ENCODE measurements at regions not wholly inside any gene's neighbourhood (a gene's known extent, or its start where the extent isn't known, plus 50 kb on each side); places are given as distances from the start of the nearest gene placed in this dataset.

- Histone ChIP-seq H3K27me3 (ENCODE audit: control insufficient read depth, insufficient read depth, low read length) (peaks cover 4% of the 10 kb centered on the region; the same call in 1 of the 2 replicates), H3K27ac (ENCODE audit: low read depth, low read length) (no peak overlapping the region), H3K36me3 (ENCODE audit: control insufficient read depth, insufficient read depth, low read length) (no peaks in the 10 kb centered on the region), H3K4me3 (ENCODE audit: low read depth, low read length) (no peak overlapping the region), H3K9me3 (ENCODE audit: control insufficient read depth, insufficient read depth, low read length) (no peaks in the 10 kb centered on the region), H3K9ac (ENCODE audit: low read depth, low read length) (no peak overlapping the region), H3K4me1 (ENCODE audit: control insufficient read depth, insufficient read depth, low read length) (peaks cover 16% of the 10 kb centered on the region)
These were observed 52.4 kb downstream of the CBLL2 start for GRCh38 chrX:22325096-22325495.

- Histone ChIP-seq H3K4me1 (ENCODE audit: control insufficient read depth, insufficient read depth, low read length) (no peaks in the 10 kb centered on the region), H3K9me3 (ENCODE audit: control insufficient read depth, insufficient read depth, low read length) (0 out of 2 replicates have a peak, but pooled peaks cover 2% of the 10 kb centered on the region), H3K4me3 (ENCODE audit: low read depth, low read length) (no peak overlapping the region), H3K27me3 (ENCODE audit: control insufficient read depth, insufficient read depth, low read length) (no peaks in the 10 kb centered on the region), H3K36me3 (ENCODE audit: control insufficient read depth, insufficient read depth, low read length) (no peaks in the 10 kb centered on the region), H3K9ac (ENCODE audit: low read depth, low read length) (no peak overlapping the region), H3K27ac (ENCODE audit: low read depth, low read length) (no peak overlapping the region)
These were observed 57.1 kb downstream of the CBLL2 start for GRCh38 chrX:22329783-22330182.

GRCh38 chrX:22338740-22339139, 66.0 kb downstream of the CBLL2 start:
- peak overlapping the region; percentile 70 for H3K27ac ChIP-seq (ENCODE audit: low read depth, low read length)

GRCh38 chrX:22339459-22339858, 66.7 kb downstream of the CBLL2 start:
- no peak overlapping the region for H3K4me3 ChIP-seq (ENCODE audit: low read depth, low read length)
- H3K36me3 ChIP-seq (ENCODE audit: control insufficient read depth, insufficient read depth, low read length): no peaks in the 10 kb centered on the region
- peak overlapping the region; percentile 65 for H3K27ac ChIP-seq (ENCODE audit: low read depth, low read length)
- H3K9me3 ChIP-seq (ENCODE audit: control insufficient read depth, insufficient read depth, low read length): peaks cover 19% of the 10 kb centered on the region
- peak overlapping the region; percentile 4; the same call in 1 of the 2 replicates for H3K9ac ChIP-seq (ENCODE audit: low read depth, low read length)
- peaks cover 23% of the 10 kb centered on the region for H3K4me1 ChIP-seq (ENCODE audit: control insufficient read depth, insufficient read depth, low read length)
- H3K27me3 ChIP-seq (ENCODE audit: control insufficient read depth, insufficient read depth, low read length): no peaks in the 10 kb centered on the region

More at GRCh38 chrX:22338740-22339139, 66.0 kb downstream of the CBLL2 start:
- Histone ChIP-seq H3K4me1 (ENCODE audit: control insufficient read depth, insufficient read depth, low read length) (peaks cover 23% of the 10 kb centered on the region), H3K9ac (ENCODE audit: low read depth, low read length) (peak overlapping the region; percentile 42; the same call in 1 of the 2 replicates), H3K27me3 (ENCODE audit: control insufficient read depth, insufficient read depth, low read length) (no peaks in the 10 kb centered on the region), H3K4me3 (ENCODE audit: low read depth, low read length) (no peak overlapping the region; the same call in 1 of the 2 replicates), H3K9me3 (ENCODE audit: control insufficient read depth, insufficient read depth, low read length) (peaks cover 19% of the 10 kb centered on the region), H3K36me3 (ENCODE audit: control insufficient read depth, insufficient read depth, low read length) (no peaks in the 10 kb centered on the region)

- Histone ChIP-seq H3K4me1 (ENCODE audit: control insufficient read depth, insufficient read depth, low read length) (peaks cover 23% of the 10 kb centered on the region), H3K36me3 (ENCODE audit: control insufficient read depth, insufficient read depth, low read length) (no peaks in the 10 kb centered on the region), H3K9me3 (ENCODE audit: control insufficient read depth, insufficient read depth, low read length) (peaks cover 15% of the 10 kb centered on the region), H3K4me3 (ENCODE audit: low read depth, low read length) (no peak overlapping the region), H3K27ac (ENCODE audit: low read depth, low read length) (no peak overlapping the region), H3K9ac (ENCODE audit: low read depth, low read length) (no peak overlapping the region), H3K27me3 (ENCODE audit: control insufficient read depth, insufficient read depth, low read length) (no peaks in the 10 kb centered on the region)
These were observed 67.4 kb downstream of the CBLL2 start for GRCh38 chrX:22340022-22340616.

GRCh38 chrX:22343192-22343591, 70.5 kb downstream of the CBLL2 start:
- no peaks in the 10 kb centered on the region for H3K27me3 ChIP-seq (ENCODE audit: control insufficient read depth, insufficient read depth, low read length)
- peaks cover 23% of the 10 kb centered on the region for H3K4me1 ChIP-seq (ENCODE audit: control insufficient read depth, insufficient read depth, low read length)
- H3K27ac ChIP-seq (ENCODE audit: low read depth, low read length): no peak overlapping the region
- no peaks in the 10 kb centered on the region for H3K36me3 ChIP-seq (ENCODE audit: control insufficient read depth, insufficient read depth, low read length)
- no peak overlapping the region for H3K4me3 ChIP-seq (ENCODE audit: low read depth, low read length)
- no peaks in the 10 kb centered on the region for H3K9me3 ChIP-seq (ENCODE audit: control insufficient read depth, insufficient read depth, low read length)
- H3K9ac ChIP-seq (ENCODE audit: low read depth, low read length): no peak overlapping the region

- Histone ChIP-seq H3K36me3 (ENCODE audit: control insufficient read depth, insufficient read depth, low read length) (no peaks in the 10 kb centered on the region), H3K27ac (ENCODE audit: low read depth, low read length) (no peak overlapping the region), H3K4me3 (ENCODE audit: low read depth, low read length) (no peak overlapping the region), H3K9me3 (ENCODE audit: control insufficient read depth, insufficient read depth, low read length) (no peaks in the 10 kb centered on the region), H3K27me3 (ENCODE audit: control insufficient read depth, insufficient read depth, low read length) (no peaks in the 10 kb centered on the region), H3K9ac (ENCODE audit: low read depth, low read length) (no peak overlapping the region), H3K4me1 (ENCODE audit: control insufficient read depth, insufficient read depth, low read length) (no peaks in the 10 kb centered on the region)
These were observed 73.2 kb downstream of the CBLL2 start for GRCh38 chrX:22345884-22346283.

- no peak overlapping the region for H3K27ac ChIP-seq (ENCODE audit: low read depth, low read length)
These were observed 74.8 kb downstream of the CBLL2 start for GRCh38 chrX:22347491-22347890.

GRCh38 chrX:22349116-22349515, 76.4 kb downstream of the CBLL2 start:
- H3K4me1 ChIP-seq (ENCODE audit: control insufficient read depth, insufficient read depth, low read length): peaks cover 16% of the 10 kb centered on the region
- no peak overlapping the region for H3K27ac ChIP-seq (ENCODE audit: low read depth, low read length)
- H3K36me3 ChIP-seq (ENCODE audit: control insufficient read depth, insufficient read depth, low read length): no peaks in the 10 kb centered on the region
- no peaks in the 10 kb centered on the region for H3K27me3 ChIP-seq (ENCODE audit: control insufficient read depth, insufficient read depth, low read length)
- H3K9ac ChIP-seq (ENCODE audit: low read depth, low read length): no peak overlapping the region
- H3K9me3 ChIP-seq (ENCODE audit: control insufficient read depth, insufficient read depth, low read length): no peaks in the 10 kb centered on the region
- H3K4me3 ChIP-seq (ENCODE audit: low read depth, low read length): no peak overlapping the region

More at GRCh38 chrX:22347491-22347890, 74.8 kb downstream of the CBLL2 start:
- Histone ChIP-seq H3K36me3 (ENCODE audit: control insufficient read depth, insufficient read depth, low read length) (no peaks in the 10 kb centered on the region), H3K9ac (ENCODE audit: low read depth, low read length) (no peak overlapping the region), H3K4me1 (ENCODE audit: control insufficient read depth, insufficient read depth, low read length) (0 out of 2 replicates have a peak, but pooled peaks cover under 1% of the 10 kb centered on the region), H3K9me3 (ENCODE audit: control insufficient read depth, insufficient read depth, low read length) (no peaks in the 10 kb centered on the region), H3K4me3 (ENCODE audit: low read depth, low read length) (no peak overlapping the region), H3K27me3 (ENCODE audit: control insufficient read depth, insufficient read depth, low read length) (no peaks in the 10 kb centered on the region)

GRCh38 chrX:22351076-22351475, 78.4 kb downstream of the CBLL2 start:
- H3K36me3 ChIP-seq (ENCODE audit: control insufficient read depth, insufficient read depth, low read length): no peaks in the 10 kb centered on the region
- no peaks in the 10 kb centered on the region for H3K27me3 ChIP-seq (ENCODE audit: control insufficient read depth, insufficient read depth, low read length)
- H3K4me1 ChIP-seq (ENCODE audit: control insufficient read depth, insufficient read depth, low read length): peaks cover 21% of the 10 kb centered on the region
- H3K9ac ChIP-seq (ENCODE audit: low read depth, low read length): no peak overlapping the region
- H3K9me3 ChIP-seq (ENCODE audit: control insufficient read depth, insufficient read depth, low read length): no peaks in the 10 kb centered on the region
- H3K27ac ChIP-seq (ENCODE audit: low read depth, low read length): no peak overlapping the region
- no peak overlapping the region for H3K4me3 ChIP-seq (ENCODE audit: low read depth, low read length)

GRCh38 chrX:22351966-22352365, 79.3 kb downstream of the CBLL2 start:
- Histone ChIP-seq H3K27me3 (ENCODE audit: control insufficient read depth, insufficient read depth, low read length) (no peaks in the 10 kb centered on the region), H3K9me3 (ENCODE audit: control insufficient read depth, insufficient read depth, low read length) (no peaks in the 10 kb centered on the region), H3K9ac (ENCODE audit: low read depth, low read length) (no peak overlapping the region), H3K36me3 (ENCODE audit: control insufficient read depth, insufficient read depth, low read length) (no peaks in the 10 kb centered on the region), H3K4me1 (ENCODE audit: control insufficient read depth, insufficient read depth, low read length) (peaks cover 21% of the 10 kb centered on the region), H3K27ac (ENCODE audit: low read depth, low read length) (no peak overlapping the region), H3K4me3 (ENCODE audit: low read depth, low read length) (no peak overlapping the region)

Data from HUES48 (cell line).